Breast epithelium (tissue), 3 donors: ENCODE measurements at regions not wholly inside any gene's neighbourhood (a gene's known extent, or its start where the extent isn't known, plus 50 kb on each side); places are given as distances from the start of the nearest gene placed in this dataset.

ENCODE experiments used
- POLR2AphosphoS5 ChIP-seq, 3 donors: sonication (generic); formaldehyde crosslinking; IDR thresholded peaks; one replicate each; pipeline ENCODE4 v1.6.1; 2017; ENCODE audit warnings: antibody characterized with exemption in 3 of 3
- TF ChIP-seq, protein P1 (sequence below), 3 donors: fragments of 450-650 bp; IDR thresholded peaks; one replicate each; pipeline ENCODE4 v1.5.1; 2016 to 2017; ENCODE audit warnings: antibody characterized with exemption in 3 of 3, mild to moderate bottlenecking in 3 of 3, moderate library complexity in 3 of 3

DNA sequence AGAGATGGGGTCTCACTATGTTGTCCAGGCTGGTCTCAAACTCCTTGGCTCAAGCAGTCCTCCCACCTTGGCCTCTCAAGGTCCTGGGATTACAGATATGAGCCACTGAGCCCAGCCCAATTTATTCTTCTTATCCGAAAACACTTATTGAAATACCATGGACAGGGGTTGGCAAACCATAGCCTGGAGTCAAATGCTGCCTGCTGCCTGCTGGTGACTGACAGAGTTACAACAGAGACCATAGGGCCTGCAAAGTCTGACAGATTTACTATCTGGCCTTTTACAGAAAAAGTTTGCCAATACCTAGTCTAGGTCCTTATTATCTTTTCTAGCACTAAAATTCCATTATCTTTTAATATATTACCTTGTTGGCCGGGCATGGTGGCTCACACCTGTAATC, 87.1 kb upstream of the ZNF281 start:
- TF ChIP-seq, protein P1, sequence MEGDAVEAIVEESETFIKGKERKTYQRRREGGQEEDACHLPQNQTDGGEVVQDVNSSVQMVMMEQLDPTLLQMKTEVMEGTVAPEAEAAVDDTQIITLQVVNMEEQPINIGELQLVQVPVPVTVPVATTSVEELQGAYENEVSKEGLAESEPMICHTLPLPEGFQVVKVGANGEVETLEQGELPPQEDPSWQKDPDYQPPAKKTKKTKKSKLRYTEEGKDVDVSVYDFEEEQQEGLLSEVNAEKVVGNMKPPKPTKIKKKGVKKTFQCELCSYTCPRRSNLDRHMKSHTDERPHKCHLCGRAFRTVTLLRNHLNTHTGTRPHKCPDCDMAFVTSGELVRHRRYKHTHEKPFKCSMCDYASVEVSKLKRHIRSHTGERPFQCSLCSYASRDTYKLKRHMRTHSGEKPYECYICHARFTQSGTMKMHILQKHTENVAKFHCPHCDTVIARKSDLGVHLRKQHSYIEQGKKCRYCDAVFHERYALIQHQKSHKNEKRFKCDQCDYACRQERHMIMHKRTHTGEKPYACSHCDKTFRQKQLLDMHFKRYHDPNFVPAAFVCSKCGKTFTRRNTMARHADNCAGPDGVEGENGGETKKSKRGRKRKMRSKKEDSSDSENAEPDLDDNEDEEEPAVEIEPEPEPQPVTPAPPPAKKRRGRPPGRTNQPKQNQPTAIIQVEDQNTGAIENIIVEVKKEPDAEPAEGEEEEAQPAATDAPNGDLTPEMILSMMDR (IDR thresholded peaks at IDR 0.05): no peak
- no peak for TF ChIP-seq POLR2AphosphoS5 (IDR thresholded peaks at IDR 0.05)
